ENCODE measurements at regions not wholly inside any gene's neighbourhood (a gene's known extent, or its start where the extent isn't known, plus 50 kb on each side); places are given as distances from the start of the nearest gene placed in this dataset.

DNA sequence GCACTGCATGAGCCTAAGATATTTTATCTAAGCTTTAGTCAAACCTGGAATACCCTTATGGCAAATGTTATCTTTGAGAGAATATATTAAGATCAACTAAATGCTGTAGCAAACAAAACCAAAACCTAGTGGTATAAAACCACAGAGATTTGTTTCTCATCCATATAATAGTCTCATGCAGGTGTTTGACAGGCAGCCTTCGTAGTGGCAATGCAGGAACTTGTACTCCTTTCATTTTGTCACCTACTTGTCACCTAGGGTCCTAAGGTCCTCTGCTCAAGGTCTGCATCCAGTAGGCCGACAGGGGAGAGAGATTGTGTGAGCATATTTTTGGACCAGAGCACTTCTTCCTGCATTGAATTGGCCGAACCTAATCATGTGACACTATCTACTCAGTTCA lies 352.6 kb downstream of the GPR37 start:
- DNase-seq: no peak

DNA sequence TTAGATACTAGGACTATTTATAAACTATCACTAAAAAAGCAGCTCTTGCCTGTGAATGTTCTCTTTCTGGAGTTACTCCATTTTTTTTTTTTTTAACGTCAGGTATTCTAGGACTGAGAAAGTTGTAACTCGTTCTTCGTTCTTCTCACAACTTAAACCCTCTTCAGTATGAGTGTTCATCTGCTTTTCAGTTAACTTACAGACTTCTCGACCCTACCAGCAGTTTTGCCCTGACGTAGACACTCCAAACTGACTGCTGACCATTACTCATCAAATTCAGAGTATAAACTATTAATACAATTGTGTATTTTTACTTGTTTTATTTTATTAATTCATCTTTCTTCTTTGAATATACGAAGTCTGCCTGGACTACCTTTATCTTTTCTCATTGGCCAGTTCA lies 353.1 kb downstream of the GPR37 start:
- no peak for DNase-seq

DNA sequence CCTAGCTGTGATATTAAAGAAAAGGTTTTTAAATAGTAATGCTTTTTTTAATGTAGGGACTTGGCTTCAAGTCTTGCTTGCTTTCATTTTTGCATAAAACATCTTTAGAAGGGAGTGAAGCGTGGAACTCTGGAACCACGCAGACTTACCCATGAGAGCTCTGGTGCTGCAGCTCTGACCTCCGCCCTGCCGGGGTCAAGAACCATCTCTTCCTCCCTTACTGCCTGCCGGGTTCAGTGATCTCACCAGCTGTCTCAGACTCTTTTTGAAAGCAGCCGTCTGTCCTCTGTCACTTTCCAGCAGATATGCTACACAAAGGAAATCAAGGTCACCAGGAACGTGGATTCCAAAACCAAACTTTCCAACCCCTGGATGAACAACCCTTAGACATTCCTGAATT lies 353.8 kb downstream of the GPR37 start:
- DNase-seq: no peak

DNA sequence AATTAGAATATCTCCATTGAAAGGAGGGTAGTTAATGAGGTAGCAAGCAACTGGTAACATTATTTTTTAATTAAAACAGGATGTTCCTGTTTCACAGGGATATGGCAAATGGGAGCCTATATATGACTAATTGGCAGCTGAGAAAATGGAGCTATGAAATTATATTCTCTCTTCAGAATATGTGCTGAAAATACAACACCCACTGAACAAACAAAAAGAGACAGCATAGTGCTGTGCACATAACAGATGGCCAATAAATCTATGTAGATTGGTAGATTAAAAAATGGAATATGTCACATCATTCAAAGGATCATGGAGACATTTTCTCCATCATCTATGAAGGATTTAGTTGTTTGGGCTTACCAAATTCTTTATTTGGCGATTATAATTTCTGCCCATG lies 362.0 kb downstream of the GPR37 start:
- DNase-seq: no peak

DNA sequence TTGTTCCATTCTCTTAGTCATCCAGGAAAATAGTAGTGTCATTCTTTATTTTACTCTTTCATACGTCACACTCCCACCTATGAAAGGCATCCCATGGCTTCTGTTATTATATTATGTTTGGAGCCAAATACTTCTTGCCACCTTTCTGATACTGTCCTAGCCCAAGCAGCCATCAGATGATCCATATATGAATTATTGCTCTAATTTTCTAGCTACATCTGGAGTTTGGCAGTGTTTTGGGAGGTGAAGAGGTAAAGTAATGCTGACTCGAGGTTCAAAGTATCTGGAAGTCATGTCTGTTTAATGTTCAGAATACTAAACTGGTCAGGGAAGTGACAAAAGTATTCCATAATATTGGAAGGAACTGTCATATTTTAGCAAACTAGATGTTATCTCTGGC lies 362.5 kb downstream of the GPR37 start:
- DNase-seq: no peak

DNA sequence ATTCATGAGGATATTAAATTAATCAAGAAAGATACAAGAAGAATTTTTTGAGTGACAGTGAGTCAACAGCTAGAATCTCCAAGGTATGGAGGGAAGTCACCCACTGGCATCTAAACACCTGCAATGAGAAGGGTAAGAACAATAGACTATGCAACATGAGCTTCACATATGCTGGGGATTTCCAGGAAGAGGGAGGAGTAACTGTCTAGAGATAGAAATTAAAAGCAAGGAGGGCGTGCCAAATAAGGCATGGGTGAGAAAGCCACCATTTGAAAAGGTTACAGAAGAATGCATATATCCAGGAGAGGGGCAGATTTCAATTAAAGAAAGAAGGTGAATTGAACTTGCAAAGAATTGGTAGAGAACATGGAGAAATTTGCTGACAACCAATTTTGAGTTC lies 365.7 kb downstream of the GPR37 start:
- no peak for DNase-seq

DNA sequence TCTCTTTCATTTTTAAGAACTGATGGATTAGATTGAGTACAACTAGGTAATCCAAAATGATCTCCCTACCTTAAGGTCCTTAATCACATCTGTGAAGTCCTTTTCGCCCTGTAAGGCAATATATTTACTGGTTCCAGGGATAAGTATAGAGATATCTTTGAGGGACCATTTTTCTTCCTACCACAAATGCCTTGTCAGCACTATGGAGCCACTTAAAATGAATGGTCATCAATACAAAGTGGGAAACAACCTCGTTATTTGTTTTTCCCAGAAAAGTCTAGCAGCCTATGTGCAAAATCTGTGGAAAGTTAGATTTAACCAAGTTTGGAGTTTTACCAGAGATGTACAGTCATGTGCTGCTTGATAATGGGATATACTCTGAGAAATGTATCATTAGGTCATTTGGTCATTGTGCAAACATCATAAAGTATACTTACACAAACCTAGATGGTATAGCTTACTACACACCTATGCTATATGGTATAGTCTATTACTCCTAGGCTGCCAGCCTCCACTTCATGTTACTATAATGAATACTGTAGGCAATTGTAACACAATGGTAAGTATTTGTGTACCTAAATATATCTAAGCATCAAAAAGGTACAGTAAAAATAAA lies 366.2 kb upstream of the TMEM229A start:
- DNase-seq: no peak

DNA sequence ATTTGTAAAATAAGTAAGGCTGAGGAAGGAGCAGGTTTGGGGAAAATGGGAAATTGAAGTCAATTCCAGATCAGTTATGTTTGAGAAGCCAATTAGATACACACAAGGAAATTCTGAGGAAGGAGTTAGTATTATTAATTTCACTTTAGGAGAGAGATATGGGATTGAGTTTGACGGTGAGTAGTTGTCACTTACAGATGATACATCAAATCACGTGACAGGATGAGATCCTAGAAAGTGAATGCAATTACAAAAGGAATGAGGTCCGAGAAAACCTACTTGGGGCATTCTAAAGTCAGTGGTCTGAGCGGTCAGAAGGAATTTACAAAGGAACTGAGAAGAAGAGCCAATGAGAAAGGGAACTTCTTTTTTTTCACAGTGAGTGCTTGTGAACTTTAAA lies 364.3 kb upstream of the TMEM229A start:
- DNase-seq: no peak

DNA sequence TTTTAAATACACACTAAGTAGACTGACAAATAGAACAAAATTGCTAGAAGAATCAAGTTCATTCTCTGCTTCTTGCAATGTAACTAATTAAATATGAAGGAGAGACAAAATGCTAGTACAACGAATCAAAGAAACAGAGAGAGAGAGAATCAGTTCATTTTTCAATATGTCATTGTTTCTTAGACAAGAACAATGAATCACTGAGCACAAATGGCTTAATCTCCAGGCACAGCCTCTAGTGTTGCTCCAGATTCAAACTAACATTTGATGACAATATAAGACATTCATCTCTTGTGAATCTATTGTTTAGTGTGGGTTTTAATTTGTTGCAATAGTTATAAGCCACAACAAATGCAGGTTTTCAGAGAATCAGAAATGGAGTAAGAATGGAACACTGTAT lies 357.4 kb upstream of the TMEM229A start:
- DNase-seq: no peak

DNA sequence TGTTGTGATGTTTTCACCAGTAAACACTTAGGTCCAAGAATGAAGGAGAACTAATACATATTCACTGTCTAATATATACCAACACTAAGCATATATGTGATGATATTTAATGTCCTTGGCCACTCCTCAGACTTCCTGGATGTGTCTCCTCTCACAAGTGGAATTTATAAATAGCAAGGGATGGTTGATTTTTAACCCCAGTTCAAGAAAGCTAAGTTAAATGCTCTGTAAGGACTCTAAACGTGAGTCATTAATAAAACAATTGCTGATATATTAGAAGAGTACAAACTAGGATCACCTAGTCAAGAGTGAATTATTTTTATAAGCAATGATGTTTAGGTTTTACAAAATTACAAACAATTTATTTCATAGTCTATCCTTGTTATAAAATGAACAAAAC lies 355.9 kb upstream of the TMEM229A start:
- no peak for DNase-seq

DNA sequence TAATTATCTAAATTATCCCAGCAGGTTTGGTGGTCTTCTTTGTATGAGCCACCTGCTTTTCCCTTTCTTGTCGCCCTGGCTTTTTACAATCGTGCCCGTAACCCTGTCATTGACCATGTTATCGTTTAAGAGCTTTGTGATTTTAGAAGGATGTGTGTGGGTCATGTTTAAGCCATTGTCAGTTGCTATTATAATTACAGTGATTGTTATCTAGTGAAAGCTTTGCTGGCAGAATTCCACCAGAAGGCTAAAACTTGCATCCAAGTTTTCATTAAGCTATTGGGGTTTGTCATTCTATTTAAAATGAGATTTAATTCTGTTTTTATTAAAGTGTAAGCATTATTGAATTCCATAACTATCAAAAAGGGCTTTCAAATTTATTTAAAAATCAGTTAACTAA lies 354.2 kb upstream of the TMEM229A start:
- no peak for DNase-seq

DNA sequence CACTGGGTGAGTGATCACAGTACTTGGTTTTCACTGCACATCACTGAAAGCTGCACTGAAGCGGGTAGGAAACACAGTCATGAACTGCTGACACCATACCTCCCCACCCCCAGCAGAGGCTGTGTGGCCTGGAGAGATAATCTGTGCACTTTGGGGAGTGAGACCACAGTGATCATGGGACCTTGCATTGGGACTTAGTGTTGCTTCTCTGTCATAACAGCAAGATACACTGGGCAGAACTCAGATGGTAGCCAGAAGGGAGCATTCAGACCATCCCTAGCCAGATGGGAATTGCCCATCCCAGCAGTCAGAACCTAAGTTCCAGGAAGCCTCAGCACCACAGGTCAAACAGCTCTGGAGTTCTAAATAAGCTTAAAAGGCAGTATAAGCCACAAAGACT lies 346.4 kb upstream of the TMEM229A start:
- DNase-seq: no peak

DNA sequence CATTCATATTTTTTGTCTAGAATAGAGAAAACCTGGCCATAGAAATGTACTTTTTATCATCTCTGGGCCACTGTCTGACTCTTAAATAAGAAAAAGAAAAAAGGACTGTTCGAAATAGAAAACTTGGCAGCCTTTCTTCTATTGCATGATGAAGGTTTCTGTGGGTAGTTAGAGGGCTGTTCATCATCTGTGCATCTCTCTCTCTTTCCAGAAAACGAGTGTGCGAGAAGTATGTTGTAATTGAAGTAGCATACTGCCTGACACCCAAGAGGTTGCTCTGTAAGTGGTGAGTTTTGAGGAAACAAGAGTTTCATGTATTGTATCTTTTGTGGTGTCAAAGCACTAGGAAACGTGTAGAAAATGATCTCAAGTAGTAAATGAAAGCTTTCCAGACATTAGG lies 343.2 kb upstream of the TMEM229A start:
- DNase-seq: no peak

DNA sequence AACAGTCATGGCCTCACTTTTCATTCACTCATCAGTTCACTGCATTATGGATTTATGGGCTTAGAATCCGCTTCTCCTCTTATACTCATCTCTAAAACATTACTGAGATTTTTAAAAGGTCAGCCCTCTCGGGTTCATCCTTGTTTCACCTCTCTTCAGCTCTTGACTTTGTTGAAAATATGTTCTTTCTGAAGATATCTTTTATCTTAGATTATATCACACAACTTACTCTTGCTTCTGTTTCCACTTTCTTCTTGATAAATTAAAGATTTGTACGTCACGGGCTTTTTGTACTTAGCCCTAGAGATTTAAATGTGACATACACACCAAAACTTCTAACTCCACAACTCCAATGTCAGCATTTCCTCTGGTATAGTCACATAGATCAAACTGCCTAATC lies 342.5 kb upstream of the TMEM229A start:
- no peak for DNase-seq

DNA sequence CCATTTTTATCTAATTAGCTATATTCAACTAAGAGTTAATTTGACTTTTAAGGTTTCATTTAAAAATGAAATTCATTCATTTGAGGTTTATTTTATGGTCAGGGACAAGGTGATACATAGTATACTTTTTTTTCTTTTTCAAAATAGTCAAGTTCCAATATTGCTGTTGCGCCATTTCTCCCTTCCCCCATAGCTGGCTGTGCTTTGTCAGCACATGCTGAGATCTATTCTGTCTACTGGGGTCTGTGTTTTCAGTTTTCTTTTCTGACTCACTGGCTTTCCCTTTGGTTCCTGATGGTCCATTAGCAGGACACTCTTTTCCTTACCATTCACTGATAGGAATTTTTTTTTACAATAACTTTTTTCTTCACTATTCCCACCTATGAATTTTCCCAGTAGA lies 336.4 kb upstream of the TMEM229A start:
- no peak for DNase-seq

DNA sequence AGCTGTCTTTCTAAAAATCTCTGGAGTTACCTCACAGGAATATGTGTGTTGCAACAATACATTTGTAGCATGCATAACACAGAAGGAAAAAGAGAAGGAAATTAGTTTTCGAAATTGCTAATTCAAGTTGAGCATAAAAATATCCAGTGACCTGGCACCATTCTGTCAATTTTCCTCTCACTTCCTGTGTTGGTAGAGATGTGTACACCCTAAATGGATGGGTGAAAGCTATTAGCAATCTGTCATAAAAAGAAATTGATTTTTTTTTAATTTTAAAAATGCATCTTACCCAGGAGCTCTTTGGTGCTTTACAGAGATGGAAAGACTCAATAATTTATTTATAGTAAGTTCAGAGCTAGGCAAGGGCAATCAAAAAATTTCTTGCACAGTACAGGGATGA lies 333.3 kb upstream of the TMEM229A start:
- no peak for DNase-seq

DNA sequence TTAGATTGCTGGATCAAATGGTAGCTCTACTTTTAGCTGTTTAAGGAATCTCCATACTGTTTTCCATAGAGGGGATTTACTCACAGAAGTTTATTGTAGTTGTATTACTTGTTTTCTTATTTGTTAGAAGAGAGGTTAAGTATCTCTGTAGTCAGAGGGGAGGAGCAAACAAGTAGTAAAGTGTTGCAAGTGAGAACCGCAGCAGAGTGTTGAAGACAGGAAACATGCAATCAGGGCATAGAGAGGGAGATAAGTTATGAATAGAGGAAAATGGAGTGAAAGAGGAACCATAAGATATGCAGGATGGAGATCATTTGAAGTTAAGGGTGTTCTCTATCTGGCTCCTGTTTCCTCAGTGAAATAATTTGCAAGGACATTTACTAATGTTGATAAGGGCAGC lies 331.4 kb upstream of the TMEM229A start:
- DNase-seq: no peak

DNA sequence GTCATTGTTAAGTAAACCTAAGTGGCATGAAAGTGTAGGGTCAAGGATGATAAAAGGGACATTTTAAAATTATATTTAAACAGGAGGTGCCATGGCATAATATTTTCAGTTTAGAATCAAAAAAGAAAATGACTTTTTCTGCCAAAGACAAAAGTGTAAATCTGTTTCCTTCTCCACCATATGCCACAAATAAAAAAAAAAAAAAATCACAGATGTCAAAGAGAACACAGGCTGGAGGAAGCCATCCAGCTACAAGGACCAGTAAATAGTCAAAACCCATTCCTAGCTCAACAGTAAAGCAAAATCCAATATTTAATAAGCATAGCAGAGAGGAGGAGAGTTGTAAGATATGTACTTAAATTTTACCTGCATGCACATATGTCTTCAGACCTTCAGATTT lies 321.3 kb upstream of the TMEM229A start:
- no peak for DNase-seq

DNA sequence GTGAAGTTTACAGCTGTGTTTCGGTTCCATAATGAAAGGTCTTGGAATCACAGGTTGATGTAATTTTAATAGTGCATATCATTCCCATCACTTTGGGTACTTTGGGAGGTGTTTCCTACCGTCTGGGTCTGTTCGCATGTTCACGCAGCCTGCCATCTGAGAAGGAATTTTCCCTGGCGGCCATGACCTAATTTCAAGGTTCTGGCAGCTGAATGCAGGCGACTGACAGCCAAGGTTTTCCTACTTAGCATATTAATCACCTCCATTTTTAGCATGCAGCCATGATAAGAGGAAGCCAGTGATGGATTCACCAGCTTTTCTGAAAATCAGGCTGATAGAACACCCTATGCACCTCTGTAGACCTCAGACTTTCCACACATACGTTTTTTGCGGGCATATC lies 319.1 kb upstream of the TMEM229A start:
- no peak for DNase-seq

DNA sequence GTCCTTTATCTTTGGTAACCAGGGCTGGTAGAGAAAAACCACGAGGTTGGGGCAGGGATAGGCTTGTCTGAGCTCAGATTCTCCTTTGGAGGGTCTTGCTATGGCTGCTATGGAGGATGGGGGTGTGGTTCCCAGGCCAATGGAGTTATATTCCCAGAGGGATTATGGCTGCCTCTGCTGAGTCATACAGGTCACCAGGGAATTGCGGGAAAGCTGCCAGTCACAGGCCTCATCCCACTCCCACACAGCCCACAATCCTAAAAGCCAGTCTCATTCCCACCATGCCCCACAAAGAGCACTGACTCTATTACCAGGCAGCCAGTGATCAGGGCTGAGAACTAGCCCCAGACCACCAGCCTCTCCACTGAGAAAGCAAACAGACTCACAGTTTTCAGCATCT lies 316.6 kb upstream of the TMEM229A start:
- no peak for DNase-seq

DNA sequence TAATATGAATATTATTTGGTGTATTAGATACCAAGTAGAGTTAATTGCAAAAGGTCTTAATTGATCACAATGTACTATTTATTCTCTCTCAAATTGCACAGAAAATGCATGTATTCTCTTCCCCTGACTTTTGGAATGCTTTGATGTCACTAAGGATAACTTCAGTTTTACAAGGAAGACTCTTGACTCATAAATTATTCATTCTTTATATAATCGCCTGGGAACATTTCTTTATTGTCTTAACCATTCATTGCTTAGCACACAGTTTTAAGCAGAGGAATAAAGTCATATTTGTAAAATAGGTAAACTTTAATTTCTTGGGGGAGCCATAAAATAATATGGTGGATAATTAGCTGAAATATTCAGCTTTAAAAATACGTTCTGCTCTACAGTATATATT lies 306.0 kb upstream of the TMEM229A start:
- no peak for DNase-seq

DNA sequence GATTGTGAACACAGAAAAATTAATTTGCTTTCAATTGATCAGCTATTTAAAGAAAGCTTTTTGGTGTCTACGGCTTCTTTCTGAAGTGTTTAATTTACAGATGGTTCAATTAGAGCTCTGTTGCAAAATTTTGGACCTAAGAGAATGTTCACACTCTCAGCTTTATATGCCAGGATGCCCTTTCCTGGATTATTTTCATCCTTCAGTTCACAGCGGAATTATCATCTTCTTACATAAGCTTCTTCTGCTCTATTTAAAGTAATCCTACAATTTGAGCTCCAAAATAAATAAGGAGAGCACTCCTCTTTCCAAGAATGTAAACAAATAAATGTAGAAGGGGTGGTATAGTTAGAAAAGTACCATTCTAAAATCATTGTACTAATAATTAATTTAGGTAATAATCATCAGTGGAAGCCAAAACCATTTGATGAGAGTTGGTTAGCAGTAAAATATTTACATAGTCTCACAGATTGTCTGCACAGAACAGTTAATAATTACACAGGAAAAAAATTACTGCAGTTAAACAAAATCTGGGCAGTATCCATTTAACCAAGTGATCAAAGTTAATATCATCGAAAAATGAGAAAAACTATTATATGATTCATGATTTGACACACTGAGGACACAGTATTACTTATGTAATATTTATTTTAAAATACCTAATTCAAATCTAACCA lies 298.0 kb upstream of the TMEM229A start:
- DNase-seq: no peak

DNA sequence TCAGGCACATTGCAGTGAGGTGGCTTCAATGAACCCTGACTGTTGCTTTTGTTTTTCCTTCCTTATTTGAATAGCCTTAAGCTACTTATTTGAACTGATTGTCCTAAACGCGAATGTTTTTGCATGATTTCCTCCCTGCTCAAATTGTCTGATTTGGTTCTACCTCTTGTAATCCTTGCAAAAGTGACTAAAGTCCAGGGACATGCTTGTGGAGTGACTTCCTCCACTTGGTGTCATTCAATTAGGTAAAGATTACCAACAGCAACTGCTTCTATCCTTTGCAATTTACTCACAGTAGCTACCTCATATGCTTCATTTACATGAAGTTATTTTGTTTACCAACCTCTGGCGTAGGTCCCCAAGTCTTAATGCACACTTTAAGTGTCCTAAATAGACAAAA lies 295.9 kb upstream of the TMEM229A start:
- no peak for DNase-seq

DNA sequence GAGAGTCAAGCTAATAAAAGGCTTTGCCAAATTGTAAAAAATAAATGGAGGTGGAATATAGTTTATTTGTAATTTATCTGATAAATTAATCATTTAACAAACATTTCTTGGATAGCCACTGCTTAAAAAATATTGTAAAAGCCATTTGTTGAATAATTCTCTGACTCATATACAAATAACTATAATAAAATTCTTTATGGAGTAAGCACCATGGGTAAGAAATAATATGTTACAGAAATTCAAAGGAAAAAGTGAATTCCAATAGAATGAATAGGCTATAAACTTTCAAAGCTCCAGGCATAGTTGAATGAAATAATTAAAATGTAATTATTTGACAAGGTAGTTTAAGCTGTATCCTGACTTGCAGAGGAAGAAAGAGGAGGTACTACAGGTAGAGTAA lies 291.4 kb upstream of the TMEM229A start:
- no peak for DNase-seq

DNA sequence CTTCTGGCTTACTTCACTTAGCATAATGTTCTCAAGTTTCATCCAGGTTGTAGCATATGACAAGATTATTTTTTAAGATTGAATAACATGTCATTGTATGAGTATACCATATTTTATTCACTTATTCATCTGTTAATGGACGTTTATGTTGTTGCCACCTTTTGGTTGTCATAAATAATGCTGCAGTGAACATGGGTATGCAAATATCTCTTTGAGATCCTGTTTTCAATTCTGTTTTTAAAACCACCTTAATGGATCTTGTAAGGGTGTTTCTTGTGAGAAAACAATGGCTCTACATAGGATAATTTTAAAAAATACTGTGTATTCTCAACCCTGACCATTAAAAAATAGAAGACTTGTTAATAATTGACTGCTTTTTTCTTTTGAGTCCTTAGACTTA lies 290.7 kb upstream of the TMEM229A start:
- DNase-seq: no peak
